HepG2 (cell line): ENCODE measurements at regions not wholly inside any gene's neighbourhood (a gene's known extent, or its start where the extent isn't known, plus 50 kb on each side); places are given as distances from the start of the nearest gene placed in this dataset.

ENCODE experiments used
- ATAC-seq: fragments of 200-7000 bp; cut with Tn5 transposase; 3 replicates; pipeline ENCODE4 v1.9.1; 2020; ENCODE audit warnings: mild to moderate bottlenecking, moderate library complexity
- BruUV-seq: library from RNA; stranded (reverse); fragments of 400-500 nt; replicated peaks from 2 replicates; lab custom pipeline; 2021; lab: Mats Ljungman, UMichigan
- CTCF ChIA-PET: fragments of 300-600 bp; formaldehyde crosslinking; extraction: SDS; loops from one replicate; lab custom pipeline; 2021; ENCODE audit warnings: low total read pairs, inconsistent platforms, low intra/inter-chr PET ratio; lab: Yijun Ruan, JAX
- POLR2A ChIA-PET: fragments of 350-600 bp; sonication (Branson Sonifier 250); formaldehyde crosslinking; loops from one replicate; lab custom pipeline; 2020; ENCODE audit warnings: antibody characterized with exemption, inconsistent platforms; lab: Yijun Ruan, JAX
- DNase-seq: peaks from one replicate; pipeline ENCODE4 v3.0.0-alpha.2; 2015; ENCODE audit warnings: low spot score
- FAIRE-seq: peaks from 3 replicates; lab custom pipeline; 2011; peaks lifted over from hg19 to GRCh38; lab: Jason Lieb, UNC
- H2AFZ ChIP-seq: one replicate; pipeline ENCODE4 v1.6.1; 2011; ENCODE audit warnings: low read length, inconsistent platforms
- H3K27ac ChIP-seq: fragments of 300-600 bp; 3 replicates; pipeline ENCODE4 v1.8.0; 2011; ENCODE audit warnings: mixed run types, mild to moderate bottlenecking, mixed read lengths, low read length, inconsistent platforms; ENCODE audit not compliant: insufficient read depth; ENCODE audit errors: extremely low read length
- H3K27me3 ChIP-seq, 2 experiments: fragments of 200-600 bp in 1 of 2; 2 replicates in 1 of 2; 3 replicates in 1 of 2; pipeline versions ENCODE4 v1.6.0 to v1.8.0; 2011; ENCODE audit warnings: low read length in 2 of 2, mild to moderate bottlenecking in 2 of 2, moderate library complexity in 2 of 2, inconsistent platforms in 1 of 2; ENCODE audit not compliant: insufficient read depth in 2 of 2, control insufficient read depth in 1 of 2
- H3K36me3 ChIP-seq, 2 experiments: fragments of 200-600 bp in 1 of 2; replicated peaks in 1 of 2; 2 replicates in 1 of 2; 3 replicates in 1 of 2; pipeline versions ENCODE4 v1.5.1 to v1.8.0; 2011; ENCODE audit warnings: low read length in 2 of 2, inconsistent platforms in 1 of 2; ENCODE audit not compliant: insufficient read depth in 2 of 2, control insufficient read depth in 1 of 2
- H3K4me1 ChIP-seq: 2 replicates; pipeline ENCODE4 v1.5.1; 2012; ENCODE audit warnings: low read length, inconsistent platforms; ENCODE audit not compliant: insufficient read depth
- H3K4me2 ChIP-seq: 2 replicates; pipeline ENCODE4 v1.6.0; 2011; ENCODE audit warnings: low read depth, low read length, inconsistent platforms
- H3K4me3 ChIP-seq, 3 experiments: fragments of 200-600 bp in 1 of 3; sonication (generic), shearing (Covaris generic) in 1 of 3; replicated peaks in 1 of 3; 2 replicates each; pipeline ENCODE4 v1.5.1; 2011 to 2016; ENCODE audit warnings: low read length in 3 of 3, inconsistent platforms in 2 of 3, low read depth in 2 of 3, mild to moderate bottlenecking in 2 of 3, control low read depth in 1 of 3, mixed read lengths in 1 of 3; ENCODE audit not compliant: insufficient read depth in 1 of 3
- H3K79me2 ChIP-seq: one replicate; pipeline ENCODE4 v1.6.1; 2011; ENCODE audit warnings: low read length, inconsistent platforms; ENCODE audit not compliant: insufficient read depth
- H3K9ac ChIP-seq: 2 replicates; pipeline ENCODE4 v1.6.0; 2011; ENCODE audit warnings: mild to moderate bottlenecking, low read depth, low read length, inconsistent platforms; ENCODE audit not compliant: insufficient read depth
- H3K9me3 ChIP-seq: 2 replicates; pipeline ENCODE4 v1.5.1; 2012; ENCODE audit warnings: mild to moderate bottlenecking, low read length
- H4K20me1 ChIP-seq: 2 replicates; pipeline ENCODE4 v1.6.0; 2011; ENCODE audit warnings: inconsistent platforms, mild to moderate bottlenecking, low read length, moderate library complexity; ENCODE audit not compliant: insufficient read depth
- CEBPB ChIP-seq: IDR thresholded peaks from 2 replicates; pipeline ENCODE4 v1.6.1; 2011; ENCODE audit warnings: low read depth, low read length, improper control_type of control experiment, borderline replicate concordance
- CTCF ChIP-seq: sonication (generic); formaldehyde crosslinking; IDR thresholded peaks from 2 replicates; pipeline ENCODE4 v1.5.0; 2020; ENCODE audit warnings: mild to moderate bottlenecking, missing genetic modification reagents, moderate library complexity
- IRF1 ChIP-seq: sonication (generic); formaldehyde crosslinking; IDR thresholded peaks from 2 replicates; pipeline ENCODE4 v1.4.0; 2020; ENCODE audit warnings: low read depth, mild to moderate bottlenecking, missing genetic modification reagents
- NAIF1 ChIP-seq: sonication (generic); formaldehyde crosslinking; IDR thresholded peaks from 2 replicates; pipeline ENCODE4 v1.5.0; 2020; ENCODE audit warnings: mild to moderate bottlenecking, missing genetic modification reagents, borderline replicate concordance
- PCBP1 ChIP-seq: fragments of 200-400 bp; formaldehyde crosslinking; IDR thresholded peaks from 2 replicates; pipeline ENCODE4 v1.6.1; 2017; ENCODE audit warnings: mild to moderate bottlenecking, low read depth, low read length, borderline replicate concordance
- RAD21 ChIP-seq: fragments of 450-650 bp; formaldehyde crosslinking; IDR thresholded peaks from 2 replicates; pipeline ENCODE4 v1.5.0; 2020; ENCODE audit warnings: mild to moderate bottlenecking
- TEAD3 ChIP-seq: optimal IDR thresholded peaks from 2 replicates; pipeline ENCODE3; 2016; ENCODE audit warnings: borderline replicate concordance
- ZFP41 ChIP-seq: sonication (generic); formaldehyde crosslinking; IDR thresholded peaks from 2 replicates; pipeline ENCODE4 v1.4.0; 2020; ENCODE audit warnings: mild to moderate bottlenecking, missing genetic modification reagents, borderline replicate concordance
- ZNF44 ChIP-seq: sonication (generic); formaldehyde crosslinking; IDR thresholded peaks from 2 replicates; pipeline ENCODE4 v1.5.1; 2020; ENCODE audit warnings: mild to moderate bottlenecking, missing genetic modification reagents
- ZNF703 ChIP-seq: sonication (generic); formaldehyde crosslinking; IDR thresholded peaks from 2 replicates; pipeline ENCODE4 v1.5.1; 2020; ENCODE audit warnings: missing genetic modification reagents, mild to moderate bottlenecking, moderate library complexity, borderline replicate concordance
- ZNF746 ChIP-seq: sonication (generic); formaldehyde crosslinking; IDR thresholded peaks from 2 replicates; pipeline ENCODE4 v1.8.0; 2022; ENCODE audit warnings: mild to moderate bottlenecking, missing genetic modification reagents
- WGBS: methylation state at CpG from one replicate; pipeline ENCODE4 v1.1.6; 2017; ENCODE audit warnings: low lambda C conversion rate; 5-methylcytosine and 5-hydroxymethylcytosine counted together
- in situ Hi-C: cut with HindIII; loops from 2 replicates; pipeline ENCODE4 v1.10.0; 2017; ENCODE audit warnings: low pct_unique_long_range_greater_than_20kb; ENCODE audit not compliant: extremely low pct_ligation_motif_present
- intact Hi-C: fragments of 100-400 bp; cut with micrococcal nuclease; formaldehyde crosslinking; loops from one replicate; pipeline ENCODE4 v1.10.0; 2022; ENCODE audit not compliant: unreplicated experiment
- TF ChIP-seq, protein P1 (sequence below): sonication (generic); formaldehyde crosslinking; IDR thresholded peaks from 2 replicates; pipeline ENCODE4 v1.5.0; 2020; ENCODE audit warnings: mild to moderate bottlenecking, missing genetic modification reagents
- TF ChIP-seq, protein P2 (sequence below): sonication (generic); formaldehyde crosslinking; IDR thresholded peaks from 2 replicates; pipeline ENCODE4 v1.5.0; 2020; ENCODE audit warnings: mild to moderate bottlenecking, low read depth, missing genetic modification reagents, borderline replicate concordance

DNA sequence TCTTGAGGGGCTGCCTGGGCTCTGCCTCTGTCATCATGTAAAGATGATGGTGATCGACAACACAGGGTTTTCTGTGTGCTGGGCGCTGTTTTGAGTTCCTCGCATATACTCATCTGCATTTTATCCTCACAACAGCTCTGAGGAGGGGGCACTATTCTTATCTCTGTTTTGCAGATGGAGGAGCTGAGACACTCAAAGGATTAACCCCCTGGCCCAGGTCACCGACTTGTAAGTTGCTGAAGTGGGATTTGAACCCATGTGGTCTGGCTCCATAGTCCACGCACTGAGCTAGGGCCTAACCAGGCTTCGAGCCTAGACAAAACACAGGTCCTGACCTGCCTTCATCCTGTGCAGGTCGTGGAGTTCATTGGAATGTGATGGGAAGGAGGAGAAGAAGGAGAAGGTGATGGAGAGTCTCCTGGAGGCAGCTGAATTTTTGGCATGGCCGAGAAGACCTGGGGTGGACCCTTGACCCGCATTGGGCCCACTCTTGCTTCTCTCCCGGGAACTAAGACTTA lies 140.0 kb downstream of the ASCL4 start (continued):
- TF ChIP-seq, protein P1, sequence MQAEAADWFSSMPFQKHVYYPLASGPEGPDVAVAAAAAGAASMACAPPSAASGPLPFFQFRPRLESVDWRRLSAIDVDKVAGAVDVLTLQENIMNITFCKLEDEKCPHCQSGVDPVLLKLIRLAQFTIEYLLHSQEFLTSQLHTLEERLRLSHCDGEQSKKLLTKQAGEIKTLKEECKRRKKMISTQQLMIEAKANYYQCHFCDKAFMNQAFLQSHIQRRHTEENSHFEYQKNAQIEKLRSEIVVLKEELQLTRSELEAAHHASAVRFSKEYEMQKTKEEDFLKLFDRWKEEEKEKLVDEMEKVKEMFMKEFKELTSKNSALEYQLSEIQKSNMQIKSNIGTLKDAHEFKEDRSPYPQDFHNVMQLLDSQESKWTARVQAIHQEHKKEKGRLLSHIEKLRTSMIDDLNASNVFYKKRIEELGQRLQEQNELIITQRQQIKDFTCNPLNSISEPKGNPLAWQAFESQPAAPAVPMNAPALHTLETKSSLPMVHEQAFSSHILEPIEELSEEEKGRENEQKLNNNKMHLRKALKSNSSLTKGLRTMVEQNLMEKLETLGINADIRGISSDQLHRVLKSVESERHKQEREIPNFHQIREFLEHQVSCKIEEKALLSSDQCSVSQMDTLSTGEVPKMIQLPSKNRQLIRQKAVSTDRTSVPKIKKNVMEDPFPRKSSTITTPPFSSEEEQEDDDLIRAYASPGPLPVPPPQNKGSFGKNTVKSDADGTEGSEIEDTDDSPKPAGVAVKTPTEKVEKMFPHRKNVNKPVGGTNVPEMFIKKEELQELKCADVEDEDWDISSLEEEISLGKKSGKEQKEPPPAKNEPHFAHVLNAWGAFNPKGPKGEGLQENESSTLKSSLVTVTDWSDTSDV (CRISPR knock-in tag): no peak
- TF ChIP-seq IRF1 (CRISPR knock-in tag) (no peak), TEAD3 (no peak), NAIF1 (CRISPR knock-in tag) (no peak), CEBPB (no peak), ZNF44 (CRISPR knock-in tag) (no peak), PCBP1 (no peak)

DNA sequence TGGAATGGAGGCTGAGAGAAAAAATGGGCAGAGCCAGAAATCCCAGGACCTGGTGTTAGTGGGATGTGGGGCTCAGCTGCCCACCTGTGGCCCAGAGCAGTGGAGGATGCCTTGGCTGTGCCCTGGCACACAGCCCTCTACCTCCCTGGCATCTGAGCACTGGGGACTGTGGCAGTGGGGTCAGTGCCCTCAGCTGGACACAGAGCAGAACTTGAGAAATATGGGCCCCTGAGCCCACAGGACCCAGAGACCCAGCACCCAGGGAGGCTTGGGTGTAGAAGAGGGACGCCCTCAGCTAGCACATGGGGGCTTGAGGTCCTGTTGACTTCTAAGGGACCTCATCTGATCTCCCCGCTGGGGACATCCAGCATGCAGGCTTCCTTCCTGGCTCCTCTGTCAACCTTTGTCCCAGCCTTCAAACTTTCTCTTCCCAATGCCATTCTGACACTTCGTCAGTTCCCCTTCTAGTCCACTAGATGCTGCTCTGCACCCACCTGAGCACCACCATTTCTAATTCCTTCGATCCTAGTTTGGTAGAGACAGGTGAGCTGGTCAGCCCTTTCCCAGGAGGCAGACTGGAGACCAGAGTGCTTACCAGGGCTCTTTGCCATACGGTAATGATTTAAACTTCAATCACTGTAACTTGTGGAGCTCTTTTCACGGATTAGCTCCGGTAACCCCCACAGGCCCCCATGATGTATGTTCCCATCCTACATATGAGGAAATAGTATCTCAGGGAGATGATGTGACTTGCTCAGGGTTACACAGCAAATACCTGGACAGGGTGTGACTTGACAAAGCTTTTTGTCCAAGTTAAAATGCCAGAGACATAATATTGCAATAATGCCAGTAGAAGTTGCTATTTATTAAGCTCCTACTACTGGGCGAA lies 143.7 kb downstream of the ASCL4 start:
- Histone ChIP-seq H3K79me2 (no peaks in the 10 kb centered on the region), H3K4me1 (no peaks in the 10 kb centered on the region), H3K4me3 (no peak overlapping the region), H3K9ac (no peak overlapping the region), H3K36me3 (no peaks in the 10 kb centered on the region), H3K27me3 (no peaks in the 10 kb centered on the region), H3K9me3 (no peaks in the 10 kb centered on the region), H3K4me2 (no peak overlapping the region), H4K20me1 (no peaks in the 10 kb centered on the region), H3K27ac (no peak overlapping the region), H2AFZ (no peak overlapping the region)
- FAIRE-seq (peak; percentile 51), DNase-seq (peak; percentile 23), ATAC-seq (peak; percentile 91)
- BruUV-seq: no TSS peak
- ChIA-PET CTCF (interaction anchor here (0.7 to 1.3 kb wide), 4 partner anchors 276 to 594 kb away, joined by 3 to 6 read pairs (median 4); no protein-coding TSS in a partner anchor), POLR2A (no interaction called here)
- in situ Hi-C loops (no loop called here), intact Hi-C loops (loop anchor here (1.0 kb wide), 1 partner anchor 594 kb away; no protein-coding TSS in a partner anchor)
- 21% methylated on average over 7 of the region's 8 CpGs for WGBS
- TF ChIP-seq ZNF703 (CRISPR knock-in tag): no peak
- no peak for TF ChIP-seq ZNF746
- TF ChIP-seq, protein P2, sequence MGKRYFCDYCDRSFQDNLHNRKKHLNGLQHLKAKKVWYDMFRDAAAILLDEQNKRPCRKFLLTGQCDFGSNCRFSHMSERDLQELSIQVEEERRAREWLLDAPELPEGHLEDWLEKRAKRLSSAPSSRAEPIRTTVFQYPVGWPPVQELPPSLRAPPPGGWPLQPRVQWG (CRISPR knock-in tag): no peak
- TF ChIP-seq CTCF (CRISPR knock-in tag): peak; percentile 80
- no peak for TF ChIP-seq ZFP41 (CRISPR knock-in tag)
- peak; percentile 61 for TF ChIP-seq RAD21 (CRISPR knock-in tag)
